Endodermal cell (in vitro differentiated cells): ENCODE measurements at regions not wholly inside any gene's neighbourhood (a gene's known extent, or its start where the extent isn't known, plus 50 kb on each side); places are given as distances from the start of the nearest gene placed in this dataset.

ENCODE experiments used
- DNase-seq: peaks from one replicate; pipeline ENCODE4 v3.0.0-alpha.2; 2017
- H3K27ac ChIP-seq: 2 replicates; pipeline ENCODE4 v1.5.1; 2013; ENCODE audit warnings: mild to moderate bottlenecking, low read depth, low read length, moderate library complexity
- H3K27me3 ChIP-seq: 2 replicates; pipeline ENCODE4 v1.6.1; 2013; ENCODE audit warnings: mild to moderate bottlenecking, low read length, moderate library complexity; ENCODE audit not compliant: insufficient read depth, control insufficient read depth, poor library complexity, severe bottlenecking
- H3K36me3 ChIP-seq: 2 replicates; pipeline ENCODE4 v1.7.0; 2013; ENCODE audit warnings: mild to moderate bottlenecking, low read length, moderate library complexity; ENCODE audit not compliant: control insufficient read depth, insufficient read depth
- H3K4me1 ChIP-seq: one replicate; pipeline ENCODE4 v1.7.0; 2013; ENCODE audit warnings: low read length; ENCODE audit not compliant: control insufficient read depth, insufficient read depth
- H3K4me3 ChIP-seq: 2 replicates; pipeline ENCODE4 v1.5.1; 2013; ENCODE audit warnings: mild to moderate bottlenecking, low read length, moderate library complexity
- H3K9ac ChIP-seq: 2 replicates; pipeline ENCODE4 v1.6.1; 2013; ENCODE audit warnings: mild to moderate bottlenecking, low read length, moderate library complexity; ENCODE audit not compliant: poor library complexity, severe bottlenecking; ENCODE audit errors: extremely low read depth
- H3K9me3 ChIP-seq: 2 replicates; pipeline ENCODE4 v1.6.1; 2013; ENCODE audit warnings: mild to moderate bottlenecking, low read length, moderate library complexity; ENCODE audit not compliant: control insufficient read depth
- H3K27ac Mint-ChIP-seq: 2 replicates; pipeline ENCODE4 v1.8.0; 2020; ENCODE audit warnings: mixed read lengths
- H3K27me3 Mint-ChIP-seq: 2 replicates; pipeline ENCODE4 v1.8.0; 2021; ENCODE audit warnings: mild to moderate bottlenecking, mixed read lengths; ENCODE audit not compliant: insufficient read depth
- H3K36me3 Mint-ChIP-seq: 2 replicates; pipeline ENCODE4 v1.8.0; 2020; ENCODE audit warnings: low read depth, mixed read lengths
- H3K4me1 Mint-ChIP-seq: 2 replicates; pipeline ENCODE4 v1.8.0; 2020; ENCODE audit warnings: mixed read lengths
- H3K4me3 Mint-ChIP-seq: 2 replicates; pipeline ENCODE4 v1.8.0; 2020; ENCODE audit warnings: mild to moderate bottlenecking, moderate library complexity, mixed read lengths
- H3K9me3 Mint-ChIP-seq: 2 replicates; pipeline ENCODE4 v1.8.0; 2020; ENCODE audit warnings: mild to moderate bottlenecking, mixed read lengths
- WGBS, 2 experiments: methylation state at CpG; one replicate each; pipeline versions ENCODE4 v1.1.5 to v1.1.7; 2013; ENCODE audit warnings: missing lambda C conversion rate in 2 of 2, mixed read lengths in 1 of 2; ENCODE audit not compliant: insufficient coverage in 1 of 2, insufficient read length in 1 of 2; 5-methylcytosine and 5-hydroxymethylcytosine counted together
- TF ChIP-seq, protein P1 (sequence below): fragments of 200-600 bp; sonication (generic); conservative IDR thresholded peaks from 2 replicates; pipeline ENCODE4 v1.5.0; 2021; ENCODE audit warnings: antibody characterized with exemption, mild to moderate bottlenecking

DNA sequence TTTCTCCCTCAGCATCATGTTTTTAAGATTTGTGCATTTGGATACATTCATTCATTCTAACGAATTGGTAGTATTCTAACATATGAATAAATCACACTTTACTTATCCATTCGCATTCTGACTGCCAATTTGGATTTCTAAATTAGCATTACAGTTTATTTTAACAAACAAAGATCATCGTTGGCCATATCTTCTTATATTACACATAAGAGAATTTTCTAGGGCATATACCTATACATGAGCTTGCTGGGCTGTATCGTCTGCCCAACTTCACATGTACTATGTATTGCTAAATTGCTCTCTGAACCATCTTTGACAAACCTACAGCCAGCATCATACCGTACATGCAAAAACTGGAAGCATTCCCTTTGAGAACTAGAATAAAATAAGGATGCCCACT, 265.8 kb upstream of the PPP2R3A start:
- Histone ChIP-seq H3K9me3 (no peaks in the 10 kb centered on the region), H3K9ac (no peak overlapping the region), H3K27ac (no peak overlapping the region), H3K4me1 (no peaks in the 10 kb centered on the region), H3K27me3 (peaks cover 38% of the 10 kb centered on the region), H3K4me3 (no peak overlapping the region), H3K36me3 (no peaks in the 10 kb centered on the region)
- Mint-ChIP-seq H3K36me3 (no peaks in the 10 kb centered on the region), H3K4me3 (no peak overlapping the region), H3K4me1 (peaks cover 8% of the 10 kb centered on the region), H3K9me3 (no peaks in the 10 kb centered on the region), H3K27ac (no peak overlapping the region), H3K27me3 (peaks cover 16% of the 10 kb centered on the region)
- 91 to 92% methylated on average over 4 to 5 of the region's 5 CpGs for WGBS, 2 experiments
- TF ChIP-seq, protein P1, sequence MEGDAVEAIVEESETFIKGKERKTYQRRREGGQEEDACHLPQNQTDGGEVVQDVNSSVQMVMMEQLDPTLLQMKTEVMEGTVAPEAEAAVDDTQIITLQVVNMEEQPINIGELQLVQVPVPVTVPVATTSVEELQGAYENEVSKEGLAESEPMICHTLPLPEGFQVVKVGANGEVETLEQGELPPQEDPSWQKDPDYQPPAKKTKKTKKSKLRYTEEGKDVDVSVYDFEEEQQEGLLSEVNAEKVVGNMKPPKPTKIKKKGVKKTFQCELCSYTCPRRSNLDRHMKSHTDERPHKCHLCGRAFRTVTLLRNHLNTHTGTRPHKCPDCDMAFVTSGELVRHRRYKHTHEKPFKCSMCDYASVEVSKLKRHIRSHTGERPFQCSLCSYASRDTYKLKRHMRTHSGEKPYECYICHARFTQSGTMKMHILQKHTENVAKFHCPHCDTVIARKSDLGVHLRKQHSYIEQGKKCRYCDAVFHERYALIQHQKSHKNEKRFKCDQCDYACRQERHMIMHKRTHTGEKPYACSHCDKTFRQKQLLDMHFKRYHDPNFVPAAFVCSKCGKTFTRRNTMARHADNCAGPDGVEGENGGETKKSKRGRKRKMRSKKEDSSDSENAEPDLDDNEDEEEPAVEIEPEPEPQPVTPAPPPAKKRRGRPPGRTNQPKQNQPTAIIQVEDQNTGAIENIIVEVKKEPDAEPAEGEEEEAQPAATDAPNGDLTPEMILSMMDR: no peak
- no peak for DNase-seq

DNA sequence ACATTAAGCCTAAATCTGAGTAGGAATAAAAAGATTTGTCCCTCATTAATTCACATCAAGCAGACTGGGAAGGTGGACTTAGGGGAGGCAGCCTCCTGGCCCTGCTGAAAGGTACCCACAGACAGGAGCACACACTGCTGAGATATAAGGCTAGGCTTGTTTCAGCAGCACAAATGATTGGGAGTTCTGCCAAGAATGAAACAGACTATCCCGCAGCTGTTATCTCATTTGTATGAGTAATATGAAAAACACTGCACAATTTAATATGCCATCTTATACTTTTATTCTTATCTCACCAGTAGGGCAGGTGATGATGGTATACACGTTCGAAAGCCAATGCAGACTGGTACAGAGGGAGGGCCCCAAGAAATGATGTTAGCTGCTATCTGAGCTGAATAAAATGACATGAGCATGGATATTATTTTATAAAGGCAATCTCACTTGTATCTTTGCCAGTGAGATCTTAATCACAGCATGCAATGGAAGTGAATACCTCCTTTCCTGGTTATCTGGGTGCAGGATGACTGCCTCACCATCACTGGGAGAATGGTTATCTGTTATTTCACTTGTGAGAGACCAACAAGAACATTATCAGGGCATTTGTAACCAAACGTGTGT, 258.7 kb upstream of the PPP2R3A start:
- Histone ChIP-seq H3K9me3 (peaks cover under 1% of the 10 kb centered on the region), H3K4me3 (no peak overlapping the region), H3K4me1 (peaks cover 3% of the 10 kb centered on the region), H3K9ac (no peak overlapping the region), H3K36me3 (no peaks in the 10 kb centered on the region), H3K27me3 (peaks cover 18% of the 10 kb centered on the region), H3K27ac (no peak overlapping the region)
- H3K27ac Mint-ChIP-seq: no peak overlapping the region
- peaks cover 14% of the 10 kb centered on the region for H3K4me1 Mint-ChIP-seq
- no peaks in the 10 kb centered on the region for H3K36me3 Mint-ChIP-seq
- 86 to 96% methylated on average over 3 of the region's 4 CpGs for WGBS, 2 experiments
- TF ChIP-seq, protein P1: no peak
- H3K4me3 Mint-ChIP-seq: no peak overlapping the region
- peaks cover 3% of the 10 kb centered on the region for H3K27me3 Mint-ChIP-seq
- H3K9me3 Mint-ChIP-seq: peaks cover 3% of the 10 kb centered on the region
- DNase-seq: no peak

DNA sequence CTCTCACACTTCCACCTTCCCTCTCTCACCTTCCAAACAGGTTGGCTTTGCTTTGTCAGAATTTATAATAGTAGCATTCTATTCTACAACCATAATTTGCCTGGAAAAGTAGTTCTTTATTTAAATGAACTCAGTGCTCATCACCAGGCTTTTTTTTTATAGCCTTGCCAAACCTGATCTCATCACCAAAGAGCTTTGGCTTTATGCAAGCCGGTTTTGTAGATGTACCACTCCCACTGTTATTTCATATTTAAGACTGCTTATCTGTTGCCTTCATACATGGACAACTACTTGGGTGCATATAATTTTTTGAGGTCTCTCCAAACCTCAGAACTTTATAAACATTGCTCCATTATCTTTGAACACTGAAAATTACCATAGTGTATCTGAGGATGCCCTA, 246.1 kb upstream of the PPP2R3A start:
- no peak overlapping the region for H3K4me3 ChIP-seq
- H3K4me3 Mint-ChIP-seq: no peak overlapping the region
- no peaks in the 10 kb centered on the region for H3K4me1 ChIP-seq
- 81 to 100% methylated on average over 1 of the region's 1 CpG for WGBS, 2 experiments
- no peaks in the 10 kb centered on the region for H3K27me3 Mint-ChIP-seq
- H3K27me3 ChIP-seq: no peaks in the 10 kb centered on the region
- no peak overlapping the region for H3K27ac Mint-ChIP-seq
- TF ChIP-seq, protein P1: no peak
- no peaks in the 10 kb centered on the region for H3K36me3 ChIP-seq
- peaks cover 7% of the 10 kb centered on the region for H3K9me3 Mint-ChIP-seq
- H3K9me3 ChIP-seq: peaks cover 6% of the 10 kb centered on the region
- no peak for DNase-seq
- no peak overlapping the region for H3K9ac ChIP-seq
- no peaks in the 10 kb centered on the region for H3K4me1 Mint-ChIP-seq
- no peaks in the 10 kb centered on the region for H3K36me3 Mint-ChIP-seq
- H3K27ac ChIP-seq: no peak overlapping the region
